ENCODE measurements at regions not wholly inside any gene's neighbourhood (a gene's known extent, or its start where the extent isn't known, plus 50 kb on each side); places are given as distances from the start of the nearest gene placed in this dataset.
"Not testable (repeated sequence)": the region's sequence is repeated elsewhere in the genome, so short reads cannot be mapped to it uniquely, and the experiment has no call there.

- DNase-seq, result no peak
Observed at GRCh38 chr1:213600879-213601278, 386.9 kb upstream of the PROX1 start.

GRCh38 chr1:213601705-213602104, 386.1 kb upstream of the PROX1 start:
- DNase-seq, result not testable (repeated sequence)

DNA sequence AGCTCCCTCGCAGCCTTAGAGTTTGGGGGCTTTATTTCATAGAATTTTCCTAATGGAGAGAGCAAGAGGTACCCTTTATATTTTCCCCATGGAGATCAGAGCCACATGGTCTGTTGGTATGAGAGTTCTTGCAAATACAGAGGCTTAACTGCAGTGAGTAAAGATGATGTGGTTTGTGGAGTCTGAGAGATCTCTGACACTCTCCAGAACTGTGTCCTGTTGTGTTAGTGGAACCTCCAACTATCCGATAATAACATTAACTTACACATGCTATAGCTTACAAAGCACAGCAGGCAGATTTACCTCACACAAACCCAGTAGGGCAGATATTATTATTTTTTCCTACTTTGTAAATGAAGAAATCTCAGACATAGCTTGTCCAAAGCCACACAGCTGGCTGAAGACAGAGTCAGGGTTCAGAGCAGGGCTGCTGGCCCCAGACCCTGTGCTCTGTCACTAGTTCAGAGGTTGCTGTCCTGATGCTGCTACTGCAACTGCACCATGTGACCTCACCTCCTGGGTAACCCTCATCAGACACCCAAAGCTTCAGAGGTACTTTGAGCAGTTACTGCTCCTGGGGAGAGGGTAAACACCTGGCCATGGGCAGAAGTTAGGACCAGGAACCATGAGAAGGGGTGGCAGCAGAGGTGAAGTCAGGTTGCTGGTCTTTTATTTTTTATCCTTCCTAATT, 384.8 kb upstream of the PROX1 start:
- DNase-seq, result no peak

DNA sequence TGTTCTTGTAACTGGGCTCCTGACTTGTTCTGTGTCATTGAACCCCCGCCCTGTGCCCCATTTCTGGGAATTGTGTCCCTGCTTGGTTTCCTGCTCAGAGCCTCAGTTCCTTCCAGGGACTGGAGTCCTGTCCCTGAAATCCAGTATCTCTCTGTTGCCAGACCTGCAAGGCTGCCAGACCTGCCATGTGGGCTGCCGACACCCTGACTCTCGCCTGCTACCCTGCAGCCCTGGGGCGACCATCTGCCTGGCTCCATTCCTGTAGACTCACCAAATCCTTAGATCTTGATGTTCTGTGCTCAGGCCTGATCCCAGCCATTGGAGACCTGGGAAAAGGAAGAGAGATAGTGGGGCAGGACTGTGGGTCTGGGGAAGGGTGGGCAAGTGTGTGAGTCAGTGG, 383.3 kb upstream of the PROX1 start:
- DNase-seq, result no peak

- no peak for DNase-seq
Observed at GRCh38 chr1:213605732-213606131, 382.0 kb upstream of the PROX1 start.

DNA sequence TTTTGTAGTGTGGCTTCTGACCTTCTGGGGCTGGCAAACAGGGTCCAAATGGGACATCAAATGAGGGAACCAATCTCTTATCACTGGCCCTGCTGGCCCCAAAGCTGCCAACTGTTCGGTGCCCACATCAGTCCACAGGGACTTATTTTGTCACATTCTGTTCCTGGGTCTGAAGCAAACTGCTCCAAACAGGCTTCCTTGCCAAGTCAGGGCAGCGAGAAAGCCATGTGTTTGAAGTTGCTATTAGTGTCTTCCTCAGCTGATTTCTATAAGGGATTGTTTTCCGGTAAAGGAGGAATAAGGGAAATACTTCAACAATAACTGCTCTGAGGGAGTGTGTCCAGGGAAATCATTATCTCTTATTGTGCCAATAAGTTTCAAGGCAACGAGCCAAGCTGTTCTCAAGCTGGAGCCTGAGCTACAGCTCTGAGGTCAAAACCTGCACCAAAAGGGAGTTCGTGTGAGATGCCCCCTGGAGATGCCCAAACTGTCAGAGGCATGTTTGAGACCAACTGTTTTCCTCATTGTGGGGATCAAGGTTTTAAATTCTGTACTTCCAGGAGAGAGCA, 381.4 kb upstream of the PROX1 start:
- DNase-seq, result no peak

DNA sequence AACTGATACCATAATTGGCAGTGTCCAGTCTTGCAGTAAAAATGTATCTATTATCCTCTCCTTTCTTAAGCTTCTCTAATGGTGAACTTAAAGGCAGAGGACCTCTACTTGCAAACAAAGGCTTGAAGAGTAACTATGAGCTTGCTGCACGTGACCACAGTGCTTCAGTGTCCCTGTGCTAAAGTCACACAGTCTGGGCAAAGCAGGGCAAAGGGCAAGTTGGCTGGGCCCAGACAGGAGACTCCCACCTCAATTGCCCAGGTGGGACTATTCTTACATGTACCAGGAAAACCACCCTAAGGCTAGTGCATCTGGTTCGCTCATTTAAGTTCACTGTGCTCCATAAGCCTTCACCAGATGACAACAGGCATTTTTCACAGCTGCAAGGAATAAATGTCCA, 374.2 kb upstream of the PROX1 start:
- DNase-seq, result no peak

GRCh38 chr1:213615226-213615916, 372.4 kb upstream of the PROX1 start:
- no peak for DNase-seq

- no peak for DNase-seq
Observed at GRCh38 chr1:213617133-213617532, 370.6 kb upstream of the PROX1 start.

- no peak for DNase-seq
Observed at GRCh38 chr1:213618094-213618493, 369.7 kb upstream of the PROX1 start.

DNA sequence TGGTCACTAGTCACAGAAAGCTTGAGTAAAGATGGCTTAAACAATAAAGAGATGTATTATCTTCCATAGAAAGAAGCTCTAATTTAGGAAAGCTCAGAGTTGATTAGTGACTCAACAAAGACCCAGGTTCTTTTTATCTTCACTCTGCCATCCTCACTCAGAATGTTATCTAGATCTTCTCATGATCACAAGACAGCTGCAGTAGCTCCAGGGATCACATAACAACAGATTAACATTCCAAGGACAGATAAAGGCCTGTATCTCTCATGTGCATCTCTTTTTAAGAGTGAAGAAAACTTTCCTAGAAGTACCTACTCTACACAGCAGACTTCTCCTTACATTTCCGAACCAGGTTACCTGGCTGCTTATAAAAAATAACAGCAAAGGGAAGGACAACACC, 368.7 kb upstream of the PROX1 start:
- no peak for DNase-seq

DNA sequence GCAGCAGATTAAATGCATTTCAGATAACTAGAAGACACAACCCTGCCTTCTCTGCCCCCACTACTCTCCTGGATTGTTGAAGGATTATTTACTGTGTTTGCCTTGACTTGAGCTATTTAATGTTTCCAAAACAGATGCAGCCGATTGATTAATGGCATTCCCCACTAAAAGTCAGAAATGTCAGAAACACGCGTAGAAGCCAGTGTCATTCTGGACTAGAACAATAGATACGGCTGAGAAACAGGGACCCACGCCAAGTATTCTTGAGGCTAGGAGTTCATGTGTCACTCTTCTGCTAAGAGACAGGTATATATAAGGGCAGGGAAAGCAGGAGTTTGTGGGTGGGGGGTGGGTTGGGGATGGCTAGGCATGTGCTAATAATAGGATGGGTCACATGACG, 366.7 kb upstream of the PROX1 start:
- DNase-seq, result no peak

DNA sequence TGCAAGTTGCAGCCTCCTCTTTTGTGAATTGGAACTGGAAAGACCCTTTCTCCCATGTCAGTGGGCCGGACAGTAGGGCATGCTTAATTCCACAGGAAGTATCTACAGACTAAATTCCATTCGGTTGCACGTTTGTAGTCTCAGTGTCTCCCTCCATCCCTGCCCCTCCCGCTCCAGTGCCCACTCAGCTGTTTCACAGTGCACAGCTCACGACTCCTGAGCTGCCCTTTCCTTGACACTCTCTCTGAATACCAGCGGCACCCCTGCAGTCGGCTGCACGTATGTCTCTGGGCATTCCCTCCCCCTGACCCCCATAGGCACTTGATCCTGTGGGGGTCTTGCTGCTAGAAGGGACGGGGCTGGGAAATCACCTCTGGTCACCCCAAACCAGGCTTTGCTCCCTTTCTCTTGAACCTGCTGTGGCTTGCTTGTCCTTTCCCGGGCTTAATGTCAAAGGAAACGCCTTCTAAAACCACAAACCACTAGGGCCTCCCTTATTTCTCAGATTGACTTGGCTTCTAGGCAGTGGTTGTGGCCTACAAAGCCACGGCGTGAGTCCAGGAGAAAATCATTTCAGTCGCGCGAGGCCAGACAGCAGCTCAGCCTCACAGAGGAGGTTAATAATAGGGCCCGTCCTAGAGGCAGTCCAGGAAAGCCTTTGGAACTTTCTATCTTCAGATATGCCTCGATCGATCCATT, 365.3 kb upstream of the PROX1 start:
- DNase-seq, result no peak

DNA sequence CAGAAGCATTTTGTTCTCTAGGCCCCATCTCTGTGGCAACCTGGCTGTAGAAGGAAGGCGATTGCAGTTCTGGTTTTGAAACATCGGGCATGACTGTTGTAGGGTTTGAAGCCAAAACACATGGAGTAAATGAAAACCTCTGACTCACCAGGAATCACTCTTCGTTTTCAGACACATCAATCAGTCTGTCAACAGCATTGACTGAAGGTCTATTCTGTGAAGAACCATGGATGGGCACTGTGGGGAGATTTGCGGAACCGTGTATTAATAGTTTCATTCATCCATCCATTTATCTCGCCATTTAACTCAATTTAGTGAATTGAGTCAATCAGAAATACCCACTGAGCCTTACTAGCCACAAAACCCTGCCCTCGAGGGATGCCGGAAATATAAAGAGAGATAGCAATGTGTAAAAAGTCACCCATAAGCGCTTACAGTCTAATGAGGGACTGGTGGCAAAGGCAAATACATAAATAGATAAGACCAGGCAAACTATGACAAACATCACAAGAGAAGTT, 364.6 kb upstream of the PROX1 start:
- no peak for DNase-seq

- no peak for DNase-seq
Observed at GRCh38 chr1:213623862-213624261, 363.9 kb upstream of the PROX1 start.

- not testable (repeated sequence) for DNase-seq
Observed at GRCh38 chr1:213636778-213637177, 351.0 kb upstream of the PROX1 start.

- DNase-seq, result no peak
Observed at GRCh38 chr1:213641312-213641711, 346.5 kb upstream of the PROX1 start.

GRCh38 chr1:213643360-213643759, 344.4 kb upstream of the PROX1 start:
- no peak for DNase-seq

- DNase-seq, result no peak
Observed at GRCh38 chr1:213647864-213648650, 339.7 kb upstream of the PROX1 start.

- DNase-seq, result no peak
Observed at GRCh38 chr1:213649373-213649772, 338.4 kb upstream of the PROX1 start.

GRCh38 chr1:213650603-213651002, 337.2 kb upstream of the PROX1 start:
- no peak for DNase-seq

- no peak for DNase-seq
Observed at GRCh38 chr1:213651077-213651476, 336.7 kb upstream of the PROX1 start.

GRCh38 chr1:213652109-213652508, 335.7 kb upstream of the PROX1 start:
- DNase-seq, result no peak

Data from kidney glomerular epithelial cell (primary cell).